NT2/D1 (cell line): ENCODE measurements at regions not wholly inside any gene's neighbourhood (a gene's known extent, or its start where the extent isn't known, plus 50 kb on each side); places are given as distances from the start of the nearest gene placed in this dataset.

Experiments used
- SUZ12 ChIP-seq: IDR thresholded peaks from 2 replicates; pipeline ENCODE4 v1.6.1; 2011; ENCODE audit not compliant: insufficient read length, insufficient read depth; ENCODE audit errors: extremely low read depth
- YY1 ChIP-seq: IDR thresholded peaks from 2 replicates; pipeline ENCODE4 v1.6.1; 2011; ENCODE audit not compliant: insufficient read length, insufficient read depth
- ZNF274 ChIP-seq: IDR thresholded peaks from 2 replicates; pipeline ENCODE4 v1.6.1; 2011; ENCODE audit warnings: mild to moderate bottlenecking, low read depth, low read length

DNA sequence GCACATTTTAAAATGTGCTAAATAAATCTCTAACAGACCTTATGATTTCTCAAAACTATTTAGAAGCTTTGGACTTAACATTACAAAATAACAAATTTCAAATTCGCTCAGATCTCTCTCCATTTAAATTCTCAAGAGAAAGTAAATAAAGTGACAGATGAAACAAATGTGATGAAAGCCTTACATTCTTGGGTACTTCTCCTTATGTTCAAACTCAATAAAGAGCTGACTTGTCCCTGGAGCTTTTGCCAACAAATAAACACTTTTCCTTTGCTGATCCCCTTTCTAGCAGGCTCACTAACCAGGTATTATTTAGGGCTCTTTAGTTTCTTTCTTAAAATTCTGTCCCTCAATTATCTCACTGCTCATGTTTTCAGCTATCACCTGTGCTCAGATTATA lies 259.1 kb upstream of the ARPP21 start:
- TF ChIP-seq ZNF274 (no peak), YY1 (no peak), SUZ12 (no peak)
